ENCODE measurements at regions not wholly inside any gene's neighbourhood (a gene's known extent, or its start where the extent isn't known, plus 50 kb on each side); places are given as distances from the start of the nearest gene placed in this dataset.

DNA sequence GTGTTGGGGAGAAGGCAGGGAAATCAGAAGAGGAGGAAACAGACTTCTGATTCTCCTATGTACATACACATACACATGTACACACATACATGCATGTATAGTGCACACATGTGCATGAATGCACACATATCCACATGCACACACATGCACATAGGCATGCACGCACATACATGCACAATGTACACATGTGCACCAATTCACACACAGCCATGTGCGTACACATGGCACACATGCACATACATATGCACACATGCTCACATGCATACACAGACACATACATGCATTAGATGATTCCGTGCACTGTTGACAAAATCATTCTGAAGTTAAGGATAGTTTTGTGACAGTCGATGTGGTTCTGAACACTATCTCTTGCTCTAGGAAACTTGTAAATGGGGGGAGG is 214.0 kb upstream of the CDH13 start:
- no peak for TF ChIP-seq POLR2AphosphoS5 (IDR thresholded peaks at IDR 0.05; ENCODE audit: low read depth, low read length)
- TF ChIP-seq SIN3A (IDR thresholded peaks at IDR 0.05; ENCODE audit: borderline replicate concordance, insufficient read depth, low read depth, low read length), result no peak
- TF ChIP-seq, protein P1, sequence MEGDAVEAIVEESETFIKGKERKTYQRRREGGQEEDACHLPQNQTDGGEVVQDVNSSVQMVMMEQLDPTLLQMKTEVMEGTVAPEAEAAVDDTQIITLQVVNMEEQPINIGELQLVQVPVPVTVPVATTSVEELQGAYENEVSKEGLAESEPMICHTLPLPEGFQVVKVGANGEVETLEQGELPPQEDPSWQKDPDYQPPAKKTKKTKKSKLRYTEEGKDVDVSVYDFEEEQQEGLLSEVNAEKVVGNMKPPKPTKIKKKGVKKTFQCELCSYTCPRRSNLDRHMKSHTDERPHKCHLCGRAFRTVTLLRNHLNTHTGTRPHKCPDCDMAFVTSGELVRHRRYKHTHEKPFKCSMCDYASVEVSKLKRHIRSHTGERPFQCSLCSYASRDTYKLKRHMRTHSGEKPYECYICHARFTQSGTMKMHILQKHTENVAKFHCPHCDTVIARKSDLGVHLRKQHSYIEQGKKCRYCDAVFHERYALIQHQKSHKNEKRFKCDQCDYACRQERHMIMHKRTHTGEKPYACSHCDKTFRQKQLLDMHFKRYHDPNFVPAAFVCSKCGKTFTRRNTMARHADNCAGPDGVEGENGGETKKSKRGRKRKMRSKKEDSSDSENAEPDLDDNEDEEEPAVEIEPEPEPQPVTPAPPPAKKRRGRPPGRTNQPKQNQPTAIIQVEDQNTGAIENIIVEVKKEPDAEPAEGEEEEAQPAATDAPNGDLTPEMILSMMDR (IDR thresholded peaks at IDR 0.05), result no peak
